ENCODE measurements at regions not wholly inside any gene's neighbourhood (a gene's known extent, or its start where the extent isn't known, plus 50 kb on each side); places are given as distances from the start of the nearest gene placed in this dataset.
"Not testable (repeated sequence)": the region's sequence is repeated elsewhere in the genome, so short reads cannot be mapped to it uniquely, and the experiment has no call there.

GRCh38 chr6:6950373-6951145 lies 157.2 kb upstream of the RREB1 start:
- no peak for DNase-seq

GRCh38 chr6:6951355-6951754 lies 156.4 kb upstream of the RREB1 start:
- no peak for DNase-seq

GRCh38 chr6:6952484-6952883 lies 155.3 kb upstream of the RREB1 start:
- no peak for DNase-seq

- DNase-seq, result not testable (repeated sequence)
These were observed 154.8 kb upstream of the RREB1 start for GRCh38 chr6:6952927-6953326.

- no peak for DNase-seq
These were observed 147.1 kb upstream of the RREB1 start for GRCh38 chr6:6960571-6961251.

GRCh38 chr6:6962086-6962485 lies 145.7 kb upstream of the RREB1 start:
- DNase-seq, result no peak

GRCh38 chr6:6962699-6963098 lies 145.1 kb upstream of the RREB1 start:
- no peak for DNase-seq

GRCh38 chr6:6963390-6963789 lies 144.4 kb upstream of the RREB1 start:
- DNase-seq, result not testable (repeated sequence)

- DNase-seq, result no peak
These were observed 143.1 kb upstream of the RREB1 start for GRCh38 chr6:6964675-6965074.

GRCh38 chr6:6966127-6966526 lies 141.6 kb upstream of the RREB1 start:
- DNase-seq, result no peak

- no peak for DNase-seq
These were observed 141.2 kb upstream of the RREB1 start for GRCh38 chr6:6966569-6966968.

GRCh38 chr6:6968357-6968730 lies 139.4 kb upstream of the RREB1 start:
- no peak for DNase-seq

GRCh38 chr6:6968731-6969552 lies 138.8 kb upstream of the RREB1 start:
- no peak for DNase-seq

- DNase-seq, result no peak
These were observed 138.0 kb upstream of the RREB1 start for GRCh38 chr6:6969761-6970223.

GRCh38 chr6:6970851-6971250 lies 136.9 kb upstream of the RREB1 start:
- DNase-seq, result no peak

GRCh38 chr6:6971369-6971768 lies 136.4 kb upstream of the RREB1 start:
- no peak for DNase-seq

- no peak for DNase-seq
These were observed 135.3 kb upstream of the RREB1 start for GRCh38 chr6:6972456-6972855.

- DNase-seq, result no peak
These were observed 134.0 kb upstream of the RREB1 start for GRCh38 chr6:6973721-6974120.

- no peak for DNase-seq
These were observed 132.2 kb upstream of the RREB1 start for GRCh38 chr6:6975459-6976111.

- DNase-seq, result no peak
These were observed 131.6 kb upstream of the RREB1 start for GRCh38 chr6:6976193-6976592.

- no peak for DNase-seq
These were observed 129.0 kb upstream of the RREB1 start for GRCh38 chr6:6978731-6979130.

- DNase-seq, result no peak
These were observed 126.7 kb upstream of the RREB1 start for GRCh38 chr6:6980999-6981597.

Measured in activated naive CD4-positive, alpha-beta T cell (primary cell).